ENCODE measurements at regions not wholly inside any gene's neighbourhood (a gene's known extent, or its start where the extent isn't known, plus 50 kb on each side); places are given as distances from the start of the nearest gene placed in this dataset.

DNA sequence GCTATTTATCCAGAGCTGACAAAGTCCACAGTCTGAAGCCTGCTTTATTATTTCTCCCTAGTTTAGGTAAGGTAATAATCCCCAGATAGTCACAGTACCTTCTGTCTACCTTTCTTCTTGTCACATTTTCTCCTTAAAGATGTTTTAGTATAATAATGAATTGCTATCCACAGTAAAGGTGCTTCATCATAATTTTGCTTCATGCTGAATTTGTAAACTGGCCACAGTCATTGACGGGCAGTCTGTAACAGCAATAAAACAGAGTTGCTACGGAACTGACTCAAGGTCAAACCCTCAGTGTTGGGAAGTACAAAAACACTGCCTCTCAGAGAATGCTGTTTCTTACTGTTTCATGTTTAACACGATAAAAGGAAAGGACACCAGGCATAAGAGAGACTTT lies 195.7 kb downstream of the ZNF608 start:
- TF ChIP-seq EZH2phosphoT487 (IDR thresholded peaks at IDR 0.05; ENCODE audit: insufficient read depth, low read depth): no peak
- TF ChIP-seq EZH2 (IDR thresholded peaks at IDR 0.05; ENCODE audit: insufficient read depth, poor library complexity, severe bottlenecking): no peak
